Psoas muscle (tissue), 7 donors: ENCODE measurements at regions not wholly inside any gene's neighbourhood (a gene's known extent, or its start where the extent isn't known, plus 50 kb on each side); places are given as distances from the start of the nearest gene placed in this dataset.

Experiments
- ATAC-seq, 4 donors: fragments of 200-7000 bp; cut with Tn5 transposase; one replicate each; pipeline ENCODE4 v1.9.1; 2020; ENCODE audit warnings: moderate library complexity in 3 of 4, mild to moderate bottlenecking in 2 of 4
- DNase-seq, 2 donors: peaks; one replicate each; pipeline ENCODE4 v3.0.0-alpha.2; 2020
- H3K27ac ChIP-seq: fragments of 200-600 bp; one replicate; pipeline ENCODE4 v1.8.0; 2022
- H3K27me3 ChIP-seq, 3 donors: fragments of 200-600 bp in 1 of 3; one replicate each; pipeline versions ENCODE4 v1.6.1 to v1.8.0; 2013 to 2022; ENCODE audit warnings: low read length in 2 of 3, mild to moderate bottlenecking in 2 of 3, moderate library complexity in 1 of 3; ENCODE audit not compliant: insufficient read depth in 3 of 3
- H3K36me3 ChIP-seq, 2 donors: fragments of 200-600 bp in 1 of 2; one replicate each; pipeline versions ENCODE4 v1.6.1 to v1.8.0; 2013 to 2022; ENCODE audit warnings: low read depth in 1 of 2, mild to moderate bottlenecking in 1 of 2, moderate library complexity in 1 of 2; ENCODE audit not compliant: insufficient read depth in 1 of 2
- H3K4me1 ChIP-seq: fragments of 200-600 bp; one replicate; pipeline ENCODE4 v1.8.0; 2022
- H3K4me3 ChIP-seq: fragments of 200-600 bp; one replicate; pipeline ENCODE4 v1.8.0; 2022; ENCODE audit warnings: mild to moderate bottlenecking
- H3K9me3 ChIP-seq: fragments of 200-600 bp; one replicate; pipeline ENCODE4 v1.8.0; 2022
- WGBS, 3 donors: extraction: QIAGEN DNeasy Blood & Tissue Kit; methylation state at CpG; one replicate each; pipeline versions ENCODE4 v1.1.6 to v1.1.7; 2013; 5-methylcytosine and 5-hydroxymethylcytosine counted together
- intact Hi-C, 2 donors: fragments of 100-400 bp; cut with DNase I; formaldehyde crosslinking; loops; one replicate each; pipeline versions ENCODE4 v1.11.0 to v1.14.2; 2022
- TF ChIP-seq, protein P1 (sequence below): fragments of 200-600 bp; IDR thresholded peaks from one replicate; pipeline ENCODE4 v1.8.0; 2022; ENCODE audit warnings: antibody characterized with exemption
- donor health status: healthy with polysubstance abuse.
- donor health status: DM: no; HTN: no; CAD: no; lungs with moderate emphysema.
- donor health status: Bipolar disorder and iron deficiency.
- donor health status: healthy.
- donor health status: DM: yes; HTN: yes; CAD: no.
- donor health status: DM: no; HTN: no; CAD: no.
- donor health status: DM: yes; HTN: yes; CAD: no.

DNA sequence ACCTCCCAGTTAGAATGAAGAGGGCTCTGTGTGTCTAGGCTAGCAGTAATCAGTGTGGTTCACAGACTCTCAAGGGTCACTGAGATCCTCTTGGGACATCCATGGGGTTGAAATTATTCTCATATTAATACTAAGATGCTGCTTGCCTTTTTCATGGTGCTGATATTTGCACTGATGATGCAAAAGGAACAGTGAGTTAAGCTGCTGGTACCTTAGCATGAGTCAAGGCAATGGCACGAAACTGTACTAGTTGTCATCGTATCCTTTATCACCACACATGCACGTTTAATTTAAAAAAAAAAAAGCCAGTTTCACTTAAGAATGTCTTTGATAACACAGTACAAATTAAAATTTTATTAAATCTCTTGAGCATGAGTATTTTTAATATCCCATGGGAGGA is 151.9 kb upstream of the TANK start:
- 86 to 89% (median 87%) methylated on average over 3 of the region's 3 CpGs for WGBS, 3 donors
- Histone ChIP-seq H3K4me3 (no peak overlapping the region), H3K27me3 (no peaks in the 10 kb centered on the region), H3K27ac (no peak overlapping the region), H3K4me1 (no peaks in the 10 kb centered on the region), H3K36me3 (no peaks in the 10 kb centered on the region), H3K9me3 (no peaks in the 10 kb centered on the region)
- intact Hi-C loops: no loop called here
- TF ChIP-seq, protein P1, sequence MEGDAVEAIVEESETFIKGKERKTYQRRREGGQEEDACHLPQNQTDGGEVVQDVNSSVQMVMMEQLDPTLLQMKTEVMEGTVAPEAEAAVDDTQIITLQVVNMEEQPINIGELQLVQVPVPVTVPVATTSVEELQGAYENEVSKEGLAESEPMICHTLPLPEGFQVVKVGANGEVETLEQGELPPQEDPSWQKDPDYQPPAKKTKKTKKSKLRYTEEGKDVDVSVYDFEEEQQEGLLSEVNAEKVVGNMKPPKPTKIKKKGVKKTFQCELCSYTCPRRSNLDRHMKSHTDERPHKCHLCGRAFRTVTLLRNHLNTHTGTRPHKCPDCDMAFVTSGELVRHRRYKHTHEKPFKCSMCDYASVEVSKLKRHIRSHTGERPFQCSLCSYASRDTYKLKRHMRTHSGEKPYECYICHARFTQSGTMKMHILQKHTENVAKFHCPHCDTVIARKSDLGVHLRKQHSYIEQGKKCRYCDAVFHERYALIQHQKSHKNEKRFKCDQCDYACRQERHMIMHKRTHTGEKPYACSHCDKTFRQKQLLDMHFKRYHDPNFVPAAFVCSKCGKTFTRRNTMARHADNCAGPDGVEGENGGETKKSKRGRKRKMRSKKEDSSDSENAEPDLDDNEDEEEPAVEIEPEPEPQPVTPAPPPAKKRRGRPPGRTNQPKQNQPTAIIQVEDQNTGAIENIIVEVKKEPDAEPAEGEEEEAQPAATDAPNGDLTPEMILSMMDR: no peak
- DNase-seq (no peak), ATAC-seq (no peak)

DNA sequence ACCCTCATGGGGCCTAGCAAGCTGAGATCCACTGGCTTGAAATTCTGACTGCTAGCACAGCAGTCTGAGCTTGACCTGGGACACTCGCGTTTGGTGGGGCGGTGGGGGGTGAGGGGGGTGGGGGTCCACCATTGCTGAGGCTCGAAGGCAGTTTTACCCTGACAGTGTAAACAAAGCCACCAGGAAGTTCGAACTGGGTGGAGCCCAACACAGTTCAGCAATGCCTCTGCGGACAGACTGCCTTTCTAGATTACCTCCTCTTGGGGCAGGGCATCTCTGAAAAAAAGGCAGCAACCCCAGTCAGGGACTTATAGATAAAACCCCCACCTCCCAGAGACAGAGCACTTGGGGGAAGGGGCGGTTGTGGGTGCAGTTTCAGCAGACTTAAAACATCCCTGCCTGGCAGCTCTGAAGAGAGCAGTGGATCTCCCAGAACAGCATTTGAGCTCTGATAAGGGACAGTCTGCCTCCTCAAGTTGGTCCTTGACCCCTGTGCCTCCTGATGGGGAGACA is 149.7 kb upstream of the TANK start:
- Histone ChIP-seq H3K9me3 (peaks cover 8% of the 10 kb centered on the region), H3K27me3 (no peaks in the 10 kb centered on the region), H3K4me1 (no peaks in the 10 kb centered on the region), H3K4me3 (no peak overlapping the region), H3K36me3 (no peaks in the 10 kb centered on the region), H3K27ac (no peak overlapping the region)
- intact Hi-C loops: no loop called here
- TF ChIP-seq, protein P1: no peak
- WGBS, 3 donors: 68 to 70% (median 69%) methylated on average over 7 of the region's 7 CpGs
- DNase-seq (no peak), ATAC-seq (no peak)

DNA sequence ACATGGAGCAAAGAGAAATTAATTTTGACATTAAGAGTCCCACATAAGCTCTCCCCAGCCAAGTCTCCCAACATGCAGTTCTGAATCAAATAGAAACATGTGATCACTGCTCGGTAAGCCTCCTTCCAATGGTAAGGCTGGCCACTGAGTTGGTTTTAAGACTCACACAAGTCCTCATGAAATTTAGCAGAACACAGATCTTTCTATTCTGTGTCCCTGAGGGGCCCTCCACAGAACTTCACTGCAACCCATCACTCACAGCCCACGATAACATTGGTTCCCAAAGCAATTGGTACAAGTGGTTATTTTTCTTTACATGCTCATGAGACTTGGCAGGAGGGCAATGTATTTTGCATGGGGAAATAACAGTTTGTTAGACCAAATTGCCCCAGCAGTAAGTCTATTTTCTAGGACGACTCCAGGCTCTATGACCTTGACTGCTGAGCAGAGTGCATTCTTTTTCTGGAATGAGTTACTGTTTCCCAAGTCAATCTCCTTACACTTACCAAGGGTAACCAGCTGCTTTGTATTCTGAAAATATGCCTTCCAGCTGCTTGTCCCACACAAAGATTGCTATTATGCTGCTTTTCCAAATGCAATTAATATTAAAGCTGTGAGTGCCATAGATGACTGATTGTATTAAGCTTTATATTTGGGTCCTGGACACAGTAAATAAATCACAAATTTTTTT is 142.3 kb upstream of the TANK start:
- DNase-seq (no peak), ATAC-seq (no peak)
- Histone ChIP-seq H3K4me1 (no peaks in the 10 kb centered on the region), H3K36me3 (no peaks in the 10 kb centered on the region), H3K27me3 (no peaks in the 10 kb centered on the region), H3K27ac (no peak overlapping the region), H3K9me3 (peaks cover 8% of the 10 kb centered on the region), H3K4me3 (no peak overlapping the region)
- intact Hi-C loops: no loop called here
- 32 to 43% (median 35%) methylated on average over 3 of the region's 3 CpGs for WGBS, 3 donors
- TF ChIP-seq, protein P1: no peak

DNA sequence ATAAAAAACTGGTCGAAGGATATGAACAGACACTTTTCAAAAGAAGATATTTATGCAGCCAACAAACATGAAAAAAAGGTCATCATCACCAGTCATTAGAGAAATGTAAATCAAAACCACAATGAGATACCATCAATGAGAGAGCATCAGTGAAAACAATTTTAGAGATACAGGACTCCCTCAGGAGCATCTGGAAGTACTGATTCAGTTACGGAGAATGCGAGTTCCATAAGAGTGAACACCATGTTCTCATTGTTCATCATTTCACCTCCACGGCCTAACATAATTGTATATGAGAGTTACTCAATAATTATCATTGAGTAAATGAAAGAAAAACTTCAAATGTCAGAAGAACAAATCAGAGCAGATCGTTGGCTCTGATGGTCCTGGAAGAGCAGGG is 140.9 kb upstream of the TANK start:
- H3K27ac ChIP-seq: no peak overlapping the region
- ATAC-seq (no peak), DNase-seq (no peak)
- H3K4me1 ChIP-seq: no peaks in the 10 kb centered on the region
- no peaks in the 10 kb centered on the region for H3K27me3 ChIP-seq
- no peaks in the 10 kb centered on the region for H3K36me3 ChIP-seq
- TF ChIP-seq, protein P1: no peak
- 77 to 94% (median 87%) methylated on average over 5 of the region's 5 CpGs for WGBS, 3 donors
- peaks cover 8% of the 10 kb centered on the region for H3K9me3 ChIP-seq
- H3K4me3 ChIP-seq: no peak overlapping the region
- intact Hi-C loops: no loop called here

DNA sequence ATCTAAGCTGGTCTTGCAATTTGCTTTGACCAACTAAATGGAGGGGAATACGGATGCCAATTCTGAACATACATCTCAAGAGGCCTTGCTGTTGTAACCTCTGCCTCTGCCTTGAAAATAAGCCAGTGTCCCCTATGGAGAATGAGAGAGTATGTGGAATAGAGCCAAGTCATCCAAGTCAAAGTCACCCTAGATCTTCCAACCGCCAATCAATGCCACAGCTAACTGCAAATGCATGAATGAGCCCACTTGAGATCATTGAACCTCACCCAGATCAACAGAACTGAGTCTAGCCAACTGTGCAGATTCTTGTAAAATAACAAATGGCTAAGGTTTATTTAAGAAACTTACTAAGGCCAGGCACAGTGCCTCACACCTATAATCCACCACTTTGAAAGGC is 139.8 kb upstream of the TANK start:
- Histone ChIP-seq H3K4me1 (no peaks in the 10 kb centered on the region), H3K9me3 (no peaks in the 10 kb centered on the region), H3K36me3 (no peaks in the 10 kb centered on the region), H3K27ac (no peak overlapping the region), H3K4me3 (no peak overlapping the region), H3K27me3 (no peaks in the 10 kb centered on the region)
- DNase-seq (no peak), ATAC-seq (no peak)
- intact Hi-C loops: no loop called here
- TF ChIP-seq, protein P1: no peak
- WGBS, 3 donors: 95 to 98% (median 96%) methylated on average over 2 of the region's 2 CpGs
